ENCODE measurements at regions not wholly inside any gene's neighbourhood (a gene's known extent, or its start where the extent isn't known, plus 50 kb on each side); places are given as distances from the start of the nearest gene placed in this dataset.

GRCh38 chr22:49037701-49038245, 789.9 kb downstream of the BRD1 start (continued):
- no peak for TF ChIP-seq BCLAF1 (IDR thresholded peaks at IDR 0.05)
- TF ChIP-seq STAT5B (CRISPR knock-in tag; IDR thresholded peaks at IDR 0.05), result no peak
- no peak for TF ChIP-seq ZNF101 (CRISPR knock-in tag; IDR thresholded peaks at IDR 0.05; ENCODE audit: borderline replicate concordance, low read depth)
- no peak for TF ChIP-seq BATF2 (CRISPR knock-in tag; IDR thresholded peaks at IDR 0.05)
- TF ChIP-seq TCF7L2 (IDR thresholded peaks at IDR 0.05; ENCODE audit: low read depth, low read length), result no peak
- no peak for TF ChIP-seq ZNF619 (CRISPR knock-in tag; IDR thresholded peaks at IDR 0.05)

GRCh38 chr22:49036513-49036912, 791.2 kb downstream of the BRD1 start:
- no peaks in the 10 kb centered on the region for H3K79me2 ChIP-seq (ENCODE audit: insufficient read depth, low read length)
- intact Hi-C loops (cut with micrococcal nuclease; ENCODE audit: unreplicated experiment), result no loop called here
- H3K36me3 ChIP-seq (replicated peaks in 1 of 2; ENCODE audit: control insufficient read depth in 1 of 2, insufficient read depth in 2 of 2, low read length in 2 of 2), result no peaks in the 10 kb centered on the region
- FAIRE-seq (no peak), ATAC-seq (no peak), DNase-seq (ENCODE audit: low spot score) (no peak)
- no TSS peak for BruUV-seq (replicated peaks)
- H3K4me1 ChIP-seq (ENCODE audit: insufficient read depth, low read length), result peaks cover 12% of the 10 kb centered on the region
- ChIA-PET CTCF (ENCODE audit: low intra/inter-chr PET ratio, low total read pairs) (no interaction called here), POLR2A (no interaction called here)
- H3K4me3 ChIP-seq (replicated peaks in 1 of 3; ENCODE audit: insufficient read depth in 1 of 3, low read depth in 2 of 3, low read length in 3 of 3), result no peak overlapping the region
- H3K9me3 ChIP-seq (ENCODE audit: low read length), result no peaks in the 10 kb centered on the region
- no peak overlapping the region for H3K4me2 ChIP-seq (ENCODE audit: low read depth, low read length)
- no peak overlapping the region for H2AFZ ChIP-seq (ENCODE audit: low read length)
- H3K9ac ChIP-seq (ENCODE audit: insufficient read depth, low read depth, low read length), result no peak overlapping the region
- in situ Hi-C loops (cut with HindIII; ENCODE audit: extremely low pct_ligation_motif_present, low pct_unique_long_range_greater_than_20kb), result no loop called here
- H3K27me3 ChIP-seq (ENCODE audit: control insufficient read depth in 1 of 2, insufficient read depth in 2 of 2, low read length in 2 of 2), result peaks cover 4 to 47% of the 10 kb centered on the region in 2 experiments; a peak in 4 of 5 replicates
- WGBS (ENCODE audit: low lambda C conversion rate), result 55% methylated on average over 9 of the region's 10 CpGs
- H3K27ac ChIP-seq (ENCODE audit: extremely low read length, insufficient read depth, low read length), result no peak overlapping the region
- H4K20me1 ChIP-seq (ENCODE audit: insufficient read depth, low read length), result no peaks in the 10 kb centered on the region
- no peak for TF ChIP-seq ZEB1 (IDR thresholded peaks at IDR 0.05; ENCODE audit: insufficient replicate concordance, low read depth)
- no peak for TF ChIP-seq MEF2D (CRISPR knock-in tag; IDR thresholded peaks at IDR 0.05)
- TF ChIP-seq ZNF318 (CRISPR knock-in tag; IDR thresholded peaks at IDR 0.05), result no peak

Data from HepG2 (cell line).